Body of pancreas (tissue), 4 donors: ENCODE measurements at regions not wholly inside any gene's neighbourhood (a gene's known extent, or its start where the extent isn't known, plus 50 kb on each side); places are given as distances from the start of the nearest gene placed in this dataset.

Experiments
- CTCF ChIP-seq, 7 experiments: fragments of 450-650 bp in 4 of 7; fragments of 200-600 bp in 3 of 7; sonication (generic) in 3 of 7; IDR thresholded peaks; one replicate each; pipeline ENCODE4 v1.5.1; 2016 to 2019; ENCODE audit warnings: antibody characterized with exemption in 7 of 7
- POLR2A ChIP-seq, 3 donors: fragments of 450-650 bp; IDR thresholded peaks; one replicate each; pipeline ENCODE4 v1.6.1; 2016; ENCODE audit warnings: antibody characterized with exemption in 3 of 3, mild to moderate bottlenecking in 2 of 3

- TF ChIP-seq CTCF (IDR thresholded peaks at IDR 0.05) (no peak), POLR2A (IDR thresholded peaks at IDR 0.05) (no peak)
Measured at GRCh38 chr2:55780697-55781096, 87.1 kb upstream of the PNPT1 start.
